Common myeloid progenitor, CD34-positive (primary cell): ENCODE measurements at regions not wholly inside any gene's neighbourhood (a gene's known extent, or its start where the extent isn't known, plus 50 kb on each side); places are given as distances from the start of the nearest gene placed in this dataset.

Experiments
- CTCF ChIA-PET: fragments of 350-600 bp; sonication (Branson Sonifier 250); formaldehyde crosslinking; loops from one replicate; lab custom pipeline; 2021; ENCODE audit warnings: antibody characterized with exemption; lab: Charles Lee
- POLR2A ChIA-PET: fragments of 350-600 bp; sonication (Branson Sonifier 250); formaldehyde crosslinking; loops from one replicate; lab custom pipeline; 2021; ENCODE audit warnings: antibody characterized with exemption; lab: Charles Lee
- DNase-seq, 3 donors: peaks; one replicate each; pipeline versions ENCODE4 v3.0.0 to v3.0.0-alpha.2; 2013
- H3K27ac ChIP-seq, 2 experiments: 1 replicate in 1 of 2; 2 replicates in 1 of 2; pipeline ENCODE4 v1.7.0; 2013; ENCODE audit warnings: inconsistent platforms in 2 of 2, low read length in 2 of 2, mild to moderate bottlenecking in 2 of 2, low read depth in 1 of 2, moderate library complexity in 1 of 2; ENCODE audit not compliant: severe bottlenecking in 2 of 2, insufficient read depth in 1 of 2, poor library complexity in 1 of 2
- H3K27me3 ChIP-seq, 5 experiments: replicated peaks in 2 of 5; 1 replicate in 3 of 5; 2 replicates in 2 of 5; pipeline versions ENCODE4 v1.6.1 to v1.7.0; 2013; ENCODE audit warnings: low read length in 4 of 5, mild to moderate bottlenecking in 2 of 5, moderate library complexity in 2 of 5, inconsistent platforms in 1 of 5; ENCODE audit not compliant: insufficient read depth in 5 of 5, control insufficient read depth in 4 of 5
- H3K36me3 ChIP-seq, 4 experiments: 1 replicate in 2 of 4; 2 replicates in 2 of 4; pipeline versions ENCODE4 v1.6.1 to v1.7.0; 2013; ENCODE audit warnings: low read length in 3 of 4, control low read depth in 1 of 4, mild to moderate bottlenecking in 1 of 4; ENCODE audit not compliant: control insufficient read depth in 4 of 4, insufficient read depth in 4 of 4
- H3K4me1 ChIP-seq, 4 experiments: 1 replicate in 3 of 4; 2 replicates in 1 of 4; pipeline versions ENCODE4 v1.6.1 to v1.7.1; 2013; ENCODE audit warnings: low read length in 3 of 4, mild to moderate bottlenecking in 3 of 4, control low read depth in 1 of 4, inconsistent platforms in 1 of 4, moderate library complexity in 1 of 4; ENCODE audit not compliant: control insufficient read depth in 4 of 4, insufficient read depth in 4 of 4; ENCODE audit errors: control extremely low read depth in 1 of 4
- H3K4me3 ChIP-seq, 7 experiments: 1 replicate in 4 of 7; 2 replicates in 3 of 7; pipeline versions ENCODE4 v1.5.1 to v1.7.0; 2013; ENCODE audit warnings: mild to moderate bottlenecking in 7 of 7, low read length in 6 of 7, moderate library complexity in 6 of 7, inconsistent platforms in 2 of 7, low read depth in 2 of 7, control low read depth in 1 of 7; ENCODE audit not compliant: insufficient read depth in 4 of 7, control insufficient read depth in 1 of 7; ENCODE audit errors: extremely low read depth in 1 of 7
- H3K9me3 ChIP-seq, 5 experiments: 1 replicate in 4 of 5; 2 replicates in 1 of 5; pipeline versions ENCODE4 v1.6.1 to v1.7.1; 2013; ENCODE audit warnings: low read length in 4 of 5, mild to moderate bottlenecking in 2 of 5, inconsistent platforms in 1 of 5, low read depth in 1 of 5, moderate library complexity in 1 of 5; ENCODE audit not compliant: control insufficient read depth in 4 of 5, insufficient read depth in 2 of 5; ENCODE audit errors: control extremely low read depth in 1 of 5
- WGBS: methylation state at CpG from one replicate; pipeline ENCODE4 v1.1.5; 2013; ENCODE audit not compliant: insufficient coverage; 5-methylcytosine and 5-hydroxymethylcytosine counted together

GRCh38 chr1:184197831-184198230 lies 146.3 kb downstream of the TSEN15 start:
- POLR2A ChIA-PET, result no interaction called here
- 100% methylated on average over 7 of the region's 7 CpGs for WGBS
- Histone ChIP-seq H3K36me3 (no peaks in the 10 kb centered on the region), H3K4me1 (no peaks in the 10 kb centered on the region), H3K27ac (no peak overlapping the region), H3K9me3 (no peaks in the 10 kb centered on the region), H3K27me3 (no peaks in the 10 kb centered on the region), H3K4me3 (no peak overlapping the region)
- CTCF ChIA-PET, result no interaction called here
- DNase-seq, result no peak

DNA sequence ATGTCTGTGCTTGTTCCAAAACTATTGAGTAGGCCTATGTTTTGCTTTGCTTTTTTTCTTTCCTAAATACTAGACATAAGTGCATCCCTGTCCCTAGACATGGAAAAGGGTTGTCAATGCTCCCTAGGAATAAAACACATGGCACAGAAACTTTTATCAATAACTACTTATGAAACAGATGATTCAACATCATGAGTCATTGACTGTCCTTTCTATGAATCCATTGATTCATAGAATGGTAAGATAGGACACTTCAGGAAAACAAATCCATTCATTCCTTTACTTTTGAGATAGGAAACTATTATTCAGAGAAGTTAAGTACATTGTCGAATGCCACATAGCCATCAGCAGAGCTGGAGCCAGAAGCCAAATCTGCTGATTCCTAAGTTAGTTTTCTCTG lies 147.5 kb downstream of the TSEN15 start:
- no peaks in the 10 kb centered on the region for H3K27me3 ChIP-seq
- no CpG with 5 or more reads among the region's 1 CpG for WGBS
- no peak for DNase-seq
- no peaks in the 10 kb centered on the region for H3K36me3 ChIP-seq
- peaks cover 0 to 3% (median 1%) of the 10 kb centered on the region in 4 experiments for H3K4me1 ChIP-seq
- no peak overlapping the region for H3K4me3 ChIP-seq
- no peak overlapping the region for H3K27ac ChIP-seq
- ChIA-PET CTCF (no interaction called here), POLR2A (no interaction called here)
- no peaks in the 10 kb centered on the region for H3K9me3 ChIP-seq

DNA sequence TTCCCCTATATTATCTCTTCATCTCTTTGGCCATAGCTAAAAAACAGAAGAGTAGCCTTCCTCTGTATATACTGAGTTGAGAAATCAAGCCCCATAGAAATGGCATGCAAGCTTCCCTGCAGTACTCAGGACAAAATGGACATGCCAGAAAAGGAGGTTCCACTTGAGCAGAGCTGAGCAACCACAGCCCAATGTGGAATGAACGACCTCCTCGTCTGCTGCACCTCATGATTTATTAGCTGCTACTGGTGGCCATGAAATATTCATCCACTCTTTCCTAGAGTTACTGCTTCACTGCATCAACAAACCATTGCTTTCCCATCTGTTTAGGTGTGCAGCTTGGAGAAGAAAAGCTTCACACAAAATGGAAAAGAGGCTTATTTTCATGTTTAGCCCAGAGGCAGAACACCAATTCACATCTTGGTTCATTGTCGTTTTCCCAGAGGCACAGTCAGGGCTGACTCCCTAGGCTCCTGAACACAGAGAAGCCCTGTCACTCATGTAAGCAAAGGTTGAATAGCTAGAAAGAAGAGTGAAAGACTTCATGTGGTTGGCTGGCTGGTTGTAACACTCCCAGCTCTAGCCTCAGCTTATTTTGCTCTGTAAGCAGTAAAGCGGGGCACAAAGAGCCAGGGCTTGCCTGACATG lies 148.0 kb downstream of the TSEN15 start:
- Histone ChIP-seq H3K9me3 (no peaks in the 10 kb centered on the region), H3K4me3 (no peak overlapping the region), H3K36me3 (no peaks in the 10 kb centered on the region), H3K4me1 (peaks cover 0 to 3% (median 1%) of the 10 kb centered on the region in 4 experiments), H3K27me3 (no peaks in the 10 kb centered on the region), H3K27ac (no peak overlapping the region)
- no peak for DNase-seq
- ChIA-PET CTCF (no interaction called here), POLR2A (no interaction called here)
- WGBS, result 53% methylated on average over 4 of the region's 4 CpGs

DNA sequence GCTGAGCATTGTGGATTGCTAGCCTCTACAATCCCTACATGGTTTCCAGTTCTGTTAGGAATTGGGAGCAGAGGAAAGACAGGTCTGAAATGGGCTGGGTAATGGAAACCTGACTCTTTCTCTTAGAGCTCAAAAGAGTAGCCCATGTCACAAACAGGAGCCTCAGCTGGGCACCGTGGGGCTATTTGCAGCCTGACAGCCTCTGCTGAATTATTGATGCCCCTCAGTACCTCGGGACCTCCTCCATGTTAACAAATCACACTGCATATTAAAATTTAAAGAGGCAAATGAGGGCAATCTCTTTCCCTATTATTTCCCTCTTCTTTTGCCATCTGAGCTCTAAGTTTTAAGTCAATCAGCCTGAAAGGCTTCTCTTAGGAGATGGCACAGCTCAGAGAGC lies 157.1 kb downstream of the TSEN15 start:
- WGBS, result 96% methylated on average over 2 of the region's 2 CpGs
- ChIA-PET POLR2A (no interaction called here), CTCF (interaction anchor here (0.8 kb wide), 1 partner anchor 16 kb away, joined by 3 read pairs; no protein-coding TSS in a partner anchor)
- Histone ChIP-seq H3K9me3 (no peaks in the 10 kb centered on the region), H3K4me3 (no peak overlapping the region), H3K4me1 (peaks cover 0 to 5% (median under 1%) of the 10 kb centered on the region in 4 experiments), H3K27me3 (no peaks in the 10 kb centered on the region), H3K36me3 (no peaks in the 10 kb centered on the region), H3K27ac (no peak overlapping the region)
- DNase-seq, result no peak

- no peak overlapping the region for H3K27ac ChIP-seq
- 92% methylated on average over 2 of the region's 2 CpGs for WGBS
- peaks cover 0 to 5% (median 0%) of the 10 kb centered on the region in 4 experiments for H3K4me1 ChIP-seq
- no peaks in the 10 kb centered on the region for H3K27me3 ChIP-seq
- no peak for DNase-seq
- H3K4me3 ChIP-seq, result no peak overlapping the region
- CTCF ChIA-PET, result interaction anchor here (1.0 to 1.5 kb wide), 2 partner anchors 15 to 54 kb away, joined by 3 read pairs; no protein-coding TSS in a partner anchor
- no peaks in the 10 kb centered on the region for H3K9me3 ChIP-seq
- POLR2A ChIA-PET, result no interaction called here
- H3K36me3 ChIP-seq, result no peaks in the 10 kb centered on the region
These were observed 158.5 kb downstream of the TSEN15 start for GRCh38 chr1:184210031-184210430.

DNA sequence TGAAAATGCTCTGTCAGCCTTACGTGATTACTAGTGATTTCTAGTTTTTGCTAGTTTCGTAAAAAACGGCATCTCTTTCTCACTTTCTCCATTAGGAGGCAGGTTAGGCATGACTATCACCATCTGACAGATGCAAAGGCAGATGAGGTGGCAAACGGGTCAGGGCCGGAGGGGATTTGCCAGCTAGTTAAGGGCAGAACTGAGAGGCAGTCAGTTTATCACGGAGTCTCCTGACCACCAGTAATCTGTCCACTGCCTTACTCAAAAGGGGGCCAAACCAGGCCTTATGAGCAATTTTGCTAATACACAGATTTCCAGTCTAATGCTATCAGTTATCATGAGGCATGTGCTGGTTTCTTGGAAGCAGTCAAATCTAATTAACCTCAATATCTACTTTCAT lies 159.3 kb downstream of the TSEN15 start:
- no peak for DNase-seq
- ChIA-PET POLR2A (interaction anchor here (0.7 kb wide), 1 partner anchor 1202 kb away, joined by 3 read pairs; no protein-coding TSS in a partner anchor), CTCF (interaction anchor here (1.0 to 1.5 kb wide), 2 partner anchors 15 to 55 kb away, joined by 3 read pairs; no protein-coding TSS in a partner anchor)
- Histone ChIP-seq H3K27me3 (no peaks in the 10 kb centered on the region), H3K9me3 (no peaks in the 10 kb centered on the region), H3K36me3 (no peaks in the 10 kb centered on the region), H3K4me1 (peaks cover 0 to 5% (median 0%) of the 10 kb centered on the region in 4 experiments), H3K4me3 (no peak overlapping the region), H3K27ac (no peak overlapping the region)
- 98% methylated on average over 5 of the region's 6 CpGs for WGBS

DNA sequence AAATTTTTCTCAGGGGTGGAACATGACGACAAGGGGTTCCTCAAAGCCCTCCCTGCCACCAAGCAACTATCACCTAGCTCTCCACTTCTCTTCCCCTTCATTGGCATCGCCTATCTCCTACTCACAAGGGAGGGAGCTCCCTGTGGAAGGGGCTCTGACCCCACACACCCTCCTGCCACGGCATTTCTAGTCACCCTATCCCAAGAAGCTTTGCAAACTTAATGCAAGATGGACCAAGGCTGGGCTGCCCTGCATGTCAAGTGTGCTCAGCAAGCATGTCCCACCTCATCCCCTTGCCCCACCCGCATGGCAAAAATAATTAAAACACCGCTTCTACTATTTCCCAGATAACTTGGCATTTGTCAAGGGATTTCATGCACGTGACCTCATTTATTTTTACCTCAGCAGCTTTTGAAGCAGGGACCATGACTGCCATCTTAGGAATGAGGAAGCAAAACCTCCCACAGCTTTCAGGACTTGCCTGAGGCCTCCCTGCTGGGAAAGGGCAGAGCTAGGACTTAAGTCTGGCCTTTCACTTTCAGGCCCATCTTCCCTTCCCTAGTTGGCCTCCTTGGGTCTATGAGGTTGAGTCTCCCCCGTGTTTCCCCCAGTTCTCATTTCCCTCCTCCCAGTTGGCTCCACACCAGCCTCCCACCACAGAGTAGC lies 161.3 kb downstream of the TSEN15 start:
- ChIA-PET POLR2A (interaction anchor here (0.6 kb wide), 1 partner anchor 588 kb away, joined by 3 read pairs; no protein-coding TSS in a partner anchor), CTCF (interaction anchor here (0.6 to 2.2 kb wide), 3 partner anchors 9 to 137 kb away, joined by 4 to 14 read pairs (median 6); no protein-coding TSS in a partner anchor)
- WGBS, result 96% methylated on average over 7 of the region's 7 CpGs

More for the DNA sequence above, 161.3 kb downstream of the TSEN15 start:
- DNase-seq, result no peak
- Histone ChIP-seq H3K27ac (no peak overlapping the region), H3K4me1 (peaks cover 0 to 5% (median 0%) of the 10 kb centered on the region in 4 experiments), H3K36me3 (no peaks in the 10 kb centered on the region), H3K27me3 (no peaks in the 10 kb centered on the region), H3K4me3 (no peak overlapping the region), H3K9me3 (no peaks in the 10 kb centered on the region)
